Brain microvascular endothelial cell (primary cell): ENCODE measurements at regions not wholly inside any gene's neighbourhood (a gene's known extent, or its start where the extent isn't known, plus 50 kb on each side); places are given as distances from the start of the nearest gene placed in this dataset.

ENCODE experiments used
- DNase-seq: peaks from one replicate; pipeline ENCODE4 v3.0.0-alpha.2; 2020
- H3K27ac ChIP-seq: fragments of 250-450 bp; sonication (Bioruptor Pico); 2 replicates; pipeline ENCODE4 v1.5.1; 2020; ENCODE audit warnings: mild to moderate bottlenecking, moderate library complexity
- H3K27me3 ChIP-seq: fragments of 250-450 bp; sonication (Bioruptor Pico); replicated peaks from 2 replicates; pipeline ENCODE4 v1.5.1; 2020; ENCODE audit warnings: mild to moderate bottlenecking
- H3K36me3 ChIP-seq: fragments of 250-450 bp; sonication (Bioruptor Pico); replicated peaks from 2 replicates; pipeline ENCODE4 v1.5.1; 2020; ENCODE audit warnings: mild to moderate bottlenecking
- H3K4me3 ChIP-seq: 2 replicates; pipeline ENCODE4 v1.5.1; 2011; ENCODE audit warnings: low read depth, mild to moderate bottlenecking, control low read depth, low read length, moderate library complexity
- CTCF ChIP-seq: IDR thresholded peaks from 2 replicates; pipeline ENCODE4 v1.5.1; 2011; ENCODE audit warnings: low read depth, mild to moderate bottlenecking, moderate library complexity, low read length, control low read depth, inconsistent platforms; ENCODE audit errors: missing control alignments
- in situ Hi-C: cut with HindIII; loops from 2 replicates; pipeline ENCODE4 v1.10.0; 2017; ENCODE audit warnings: low sequenced_read_pairs, low pct_ligation_motif_present

GRCh38 chr3:43787330-43787729, 96.6 kb downstream of the ABHD5 start:
- peaks cover 2% of the 10 kb centered on the region for H3K27me3 ChIP-seq
- no peaks in the 10 kb centered on the region for H3K36me3 ChIP-seq
- in situ Hi-C loops, result no loop called here
- no peak overlapping the region for H3K4me3 ChIP-seq
- TF ChIP-seq CTCF, result no peak
- no peak for DNase-seq
- H3K27ac ChIP-seq, result no peak overlapping the region

- Histone ChIP-seq H3K27me3 (peaks cover 2% of the 10 kb centered on the region), H3K27ac (no peak overlapping the region), H3K36me3 (no peaks in the 10 kb centered on the region), H3K4me3 (no peak overlapping the region)
- TF ChIP-seq CTCF, result no peak
- in situ Hi-C loops, result no loop called here
- no peak for DNase-seq
Observed at GRCh38 chr3:43789028-43789427, 98.3 kb downstream of the ABHD5 start.

- Histone ChIP-seq H3K36me3 (no peaks in the 10 kb centered on the region), H3K4me3 (no peak overlapping the region), H3K27me3 (peaks cover 2% of the 10 kb centered on the region), H3K27ac (no peak overlapping the region)
- no peak for TF ChIP-seq CTCF
- in situ Hi-C loops, result no loop called here
- DNase-seq, result no peak
Observed at GRCh38 chr3:43790060-43790459, 99.3 kb downstream of the ABHD5 start.

GRCh38 chr3:43790476-43790875, 99.7 kb downstream of the ABHD5 start:
- no peaks in the 10 kb centered on the region for H3K36me3 ChIP-seq
- H3K27ac ChIP-seq, result no peak overlapping the region
- TF ChIP-seq CTCF, result no peak
- peaks cover 2% of the 10 kb centered on the region for H3K27me3 ChIP-seq
- no peak for DNase-seq
- H3K4me3 ChIP-seq, result no peak overlapping the region
- in situ Hi-C loops, result no loop called here

- no peaks in the 10 kb centered on the region for H3K36me3 ChIP-seq
- no peak overlapping the region for H3K27ac ChIP-seq
- no peak overlapping the region for H3K4me3 ChIP-seq
- no peak for TF ChIP-seq CTCF
- DNase-seq, result no peak
- H3K27me3 ChIP-seq, result peaks cover 2% of the 10 kb centered on the region
- in situ Hi-C loops, result no loop called here
Observed at GRCh38 chr3:43791246-43791645, 100.5 kb downstream of the ABHD5 start.

- no peak for DNase-seq
- Histone ChIP-seq H3K27me3 (peaks cover 2% of the 10 kb centered on the region), H3K27ac (no peak overlapping the region), H3K4me3 (no peak overlapping the region), H3K36me3 (no peaks in the 10 kb centered on the region)
- TF ChIP-seq CTCF, result no peak
- in situ Hi-C loops, result no loop called here
Observed at GRCh38 chr3:43792904-43793303, 102.2 kb downstream of the ABHD5 start.
